NCI-H69 (cell line): ENCODE measurements at regions not wholly inside any gene's neighbourhood (a gene's known extent, or its start where the extent isn't known, plus 50 kb on each side); places are given as distances from the start of the nearest gene placed in this dataset.
A peak's percentile ranks its signal among the peaks of the same experiment; 100 is the strongest.

ENCODE experiments used
- DNase-seq: peaks from one replicate; lab custom pipeline; 2025; lab: John Stamatoyannopoulos, UW

DNA sequence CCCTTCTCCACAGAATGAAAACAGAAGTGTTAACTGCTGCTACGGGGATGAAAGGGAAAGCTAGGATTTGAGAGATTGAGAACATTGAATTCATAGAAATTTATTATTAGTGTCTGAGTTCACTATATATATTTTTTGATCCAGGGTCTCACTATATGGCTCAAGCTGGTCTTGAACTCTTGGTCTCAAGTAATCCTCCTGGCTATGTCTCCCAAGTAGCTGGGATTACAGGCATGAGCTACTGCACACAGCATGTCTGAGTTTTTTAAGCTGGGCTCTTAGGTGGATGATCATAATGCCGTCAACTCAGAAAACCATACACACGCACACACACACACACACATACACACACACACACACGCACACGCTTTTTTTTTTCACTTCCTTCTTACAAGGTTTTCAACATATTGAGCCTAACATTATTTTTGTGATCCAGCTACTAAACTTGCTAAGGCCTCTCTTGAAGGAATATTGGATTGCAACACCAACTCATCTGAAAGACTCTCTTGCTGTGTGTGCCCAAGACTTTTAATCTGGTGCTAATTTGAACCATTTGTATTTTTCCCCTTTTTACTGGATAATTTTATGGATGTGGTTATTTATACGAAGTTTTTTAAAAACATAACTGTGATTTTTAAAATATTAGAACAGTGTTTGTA lies 1045.4 kb downstream of the DTWD2 start:
- no peak for DNase-seq

DNA sequence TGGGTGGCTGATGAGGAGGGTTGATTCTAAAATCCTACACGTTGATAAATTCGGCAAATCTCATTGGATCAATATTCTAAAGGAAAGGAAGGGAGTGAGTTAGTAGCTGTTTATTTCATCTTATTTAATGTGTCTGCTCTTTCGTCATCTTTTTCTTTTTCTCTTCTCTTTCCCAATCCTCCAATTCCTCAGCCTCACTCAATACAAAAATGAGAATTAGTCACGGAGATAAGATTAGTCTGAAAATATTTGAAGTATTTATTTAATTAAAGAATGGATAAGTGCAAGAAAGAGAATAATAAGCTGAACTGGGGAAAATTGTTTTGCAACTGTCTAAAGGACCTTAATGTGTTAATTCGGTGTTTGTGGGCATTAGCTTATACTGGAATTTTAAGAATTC lies 1095.1 kb downstream of the DTWD2 start:
- DNase-seq: no peak

DNA sequence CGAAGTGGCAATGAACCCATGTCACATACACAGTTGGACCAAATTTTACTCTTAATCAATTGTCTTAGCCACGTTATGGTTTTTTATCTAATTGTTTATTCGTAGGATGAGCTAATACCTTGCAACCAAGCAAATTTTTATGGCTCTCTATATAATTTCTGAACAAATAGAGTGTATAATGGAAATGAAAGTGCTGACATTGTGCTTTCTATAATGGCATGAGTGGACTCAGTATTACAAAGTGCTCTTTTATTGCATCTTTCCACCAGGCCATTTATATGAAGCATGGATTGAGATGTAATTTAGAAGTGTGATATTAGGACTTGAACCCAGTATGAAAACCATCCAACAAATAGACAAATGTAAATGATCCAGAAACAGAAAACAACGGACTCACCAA lies 1096.0 kb downstream of the DTWD2 start:
- no peak for DNase-seq

DNA sequence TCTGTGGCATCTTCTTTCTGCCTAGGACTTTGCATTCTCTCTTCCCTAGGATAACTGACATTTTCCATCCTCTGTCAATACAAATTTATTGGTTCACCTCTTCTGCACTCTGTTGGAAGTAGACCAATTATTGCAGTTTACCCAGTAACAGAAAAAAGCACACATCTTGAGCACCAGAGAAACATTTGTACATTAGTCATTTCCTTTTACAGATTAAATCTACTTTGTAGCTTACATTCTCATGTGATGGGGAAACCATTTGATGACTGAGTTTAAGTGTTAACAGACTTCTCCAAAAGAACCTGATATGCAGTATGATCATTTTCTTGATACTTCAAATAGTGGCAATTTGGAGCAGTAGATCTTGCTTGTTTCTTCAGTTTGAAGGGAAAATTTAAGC lies 1098.8 kb downstream of the DTWD2 start:
- no peak for DNase-seq

DNA sequence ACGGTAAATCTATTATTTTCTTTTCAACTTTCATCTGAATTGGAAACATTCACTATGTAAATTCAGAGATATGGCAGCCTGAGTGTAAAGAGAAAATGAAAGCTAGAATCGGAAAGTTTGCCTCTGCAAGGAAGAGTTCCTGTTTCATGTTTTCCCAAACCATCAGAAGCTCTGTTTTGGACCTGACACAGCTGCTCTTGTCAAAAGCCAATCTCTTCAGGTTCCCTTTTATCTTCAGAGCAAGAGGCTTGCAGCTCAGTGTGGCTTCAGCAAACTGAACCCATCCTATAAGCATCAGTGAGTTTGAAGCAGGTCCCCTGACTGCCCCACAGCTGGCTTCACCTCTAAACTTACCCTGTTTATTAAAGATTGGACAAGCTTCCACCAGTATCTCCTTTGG lies 1099.7 kb downstream of the DTWD2 start:
- DNase-seq: no peak

DNA sequence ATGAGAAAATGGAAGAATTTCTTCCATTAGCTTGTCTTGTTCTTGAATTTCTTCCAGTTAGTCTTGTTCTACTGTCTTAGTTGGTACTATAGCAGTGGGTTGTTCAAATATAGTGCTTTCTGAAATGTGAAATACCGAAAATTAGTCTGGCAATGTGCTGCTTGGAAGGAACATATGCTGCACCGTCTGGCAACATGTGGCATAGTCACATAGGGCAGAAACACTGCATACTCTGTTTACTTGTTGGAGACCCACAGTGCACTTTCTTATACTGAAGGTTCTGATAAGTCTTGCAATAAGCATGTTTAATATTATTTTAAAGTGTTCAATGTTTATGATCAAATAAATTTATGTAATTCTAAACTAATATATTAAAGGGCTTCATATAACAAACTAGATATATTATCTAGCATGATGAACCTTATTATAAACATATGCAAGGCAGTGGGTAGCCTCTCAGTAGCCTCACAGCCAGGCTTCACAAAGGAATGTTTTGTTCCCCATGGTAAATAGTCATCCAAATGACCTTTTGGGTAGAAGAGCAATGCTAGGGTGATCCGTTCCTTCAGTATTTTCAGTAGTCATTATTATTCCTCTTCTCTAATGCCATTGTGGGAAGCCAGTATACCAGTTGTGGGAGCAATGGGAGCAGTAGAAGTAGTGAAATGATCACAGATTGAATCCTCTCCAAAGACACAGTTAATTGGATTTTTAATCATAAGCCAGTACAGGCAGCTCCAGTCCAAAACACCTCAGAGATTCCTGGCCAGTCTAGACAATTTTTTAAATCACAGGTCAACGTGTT lies 1106.7 kb downstream of the DTWD2 start:
- DNase-seq: peak; percentile 43

DNA sequence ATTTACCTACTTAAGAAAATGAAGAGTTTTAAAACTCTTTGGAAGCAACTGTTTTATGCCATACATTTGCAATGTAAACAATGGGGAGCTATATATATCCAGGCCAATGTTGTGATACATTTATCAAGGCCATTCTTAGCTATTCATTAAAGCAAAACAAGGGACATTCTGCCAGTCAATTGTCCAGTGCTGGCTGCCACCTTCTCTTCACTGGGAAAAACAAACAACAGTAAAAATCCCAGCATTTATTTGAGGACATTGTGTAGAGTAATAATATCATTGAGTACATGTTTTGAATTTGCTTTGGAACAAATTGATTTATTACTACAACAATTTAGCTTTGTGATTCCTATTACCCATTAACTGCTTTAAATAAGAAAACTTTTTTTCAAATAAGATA lies 1107.4 kb downstream of the DTWD2 start:
- peak; percentile 54 for DNase-seq

DNA sequence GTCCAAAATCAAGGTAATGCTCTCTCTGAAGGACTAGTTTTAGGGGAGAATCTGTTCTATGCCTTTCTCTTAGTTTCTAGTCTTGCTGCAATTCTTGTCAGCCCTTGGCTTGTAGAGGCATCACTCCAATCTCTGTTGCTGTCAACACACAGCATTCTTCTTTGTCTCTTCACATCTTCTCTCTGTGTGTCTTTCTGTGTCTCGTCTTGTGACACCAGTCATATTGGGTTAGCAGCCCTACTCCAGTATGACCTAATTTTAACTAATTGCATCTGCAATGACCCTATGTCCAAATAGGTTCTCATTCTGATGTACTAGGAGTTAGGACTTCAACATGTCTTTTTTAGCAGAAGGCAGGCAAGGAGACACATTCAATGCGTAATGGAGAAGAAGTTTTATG lies 1110.6 kb downstream of the DTWD2 start:
- DNase-seq: no peak

DNA sequence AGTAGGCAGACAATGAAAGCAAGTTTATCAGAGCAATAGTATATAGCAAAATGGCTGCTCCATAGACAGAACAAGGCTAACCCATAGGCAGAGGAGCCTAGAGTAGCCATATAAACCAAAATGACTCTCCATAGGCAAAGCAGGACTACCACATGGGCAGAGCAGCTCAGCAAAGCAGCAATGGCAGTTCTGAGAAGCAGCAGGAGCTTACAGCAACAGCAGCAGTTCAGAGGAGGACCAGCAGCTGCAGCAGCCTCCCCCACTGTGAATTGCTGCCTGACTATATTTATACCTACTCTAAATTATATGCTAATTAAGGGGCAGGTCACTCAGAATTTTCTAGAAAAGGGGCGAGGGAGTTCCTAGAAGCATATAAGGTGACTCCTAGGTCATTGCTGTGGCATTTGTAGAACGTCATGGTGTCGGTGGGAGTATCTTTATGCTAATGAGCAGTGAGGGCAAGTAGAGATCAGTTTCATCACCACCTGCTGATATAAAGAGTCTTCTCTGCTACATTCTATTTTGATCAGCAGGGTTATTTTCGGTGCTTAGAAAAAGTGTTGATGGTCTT lies 1115.5 kb downstream of the DTWD2 start:
- peak; percentile 83 for DNase-seq

DNA sequence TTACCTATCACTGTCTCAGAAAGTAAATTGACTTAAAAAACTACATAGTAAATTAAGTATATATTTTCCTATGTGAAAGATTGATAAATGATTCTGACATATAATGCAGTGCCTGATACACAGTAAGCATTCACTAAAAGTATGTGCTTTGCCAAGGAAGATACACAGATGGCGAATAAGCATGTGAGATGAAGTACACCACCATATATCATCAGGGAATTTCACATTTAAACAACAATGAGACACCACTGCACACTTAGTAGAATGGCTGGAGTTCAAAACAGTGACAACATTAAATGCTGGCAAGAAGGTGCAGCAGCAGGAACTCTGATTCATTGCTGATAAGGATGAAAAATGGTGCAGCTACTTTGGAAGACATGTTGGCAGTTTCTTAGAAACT lies 1118.8 kb downstream of the DTWD2 start:
- no peak for DNase-seq

DNA sequence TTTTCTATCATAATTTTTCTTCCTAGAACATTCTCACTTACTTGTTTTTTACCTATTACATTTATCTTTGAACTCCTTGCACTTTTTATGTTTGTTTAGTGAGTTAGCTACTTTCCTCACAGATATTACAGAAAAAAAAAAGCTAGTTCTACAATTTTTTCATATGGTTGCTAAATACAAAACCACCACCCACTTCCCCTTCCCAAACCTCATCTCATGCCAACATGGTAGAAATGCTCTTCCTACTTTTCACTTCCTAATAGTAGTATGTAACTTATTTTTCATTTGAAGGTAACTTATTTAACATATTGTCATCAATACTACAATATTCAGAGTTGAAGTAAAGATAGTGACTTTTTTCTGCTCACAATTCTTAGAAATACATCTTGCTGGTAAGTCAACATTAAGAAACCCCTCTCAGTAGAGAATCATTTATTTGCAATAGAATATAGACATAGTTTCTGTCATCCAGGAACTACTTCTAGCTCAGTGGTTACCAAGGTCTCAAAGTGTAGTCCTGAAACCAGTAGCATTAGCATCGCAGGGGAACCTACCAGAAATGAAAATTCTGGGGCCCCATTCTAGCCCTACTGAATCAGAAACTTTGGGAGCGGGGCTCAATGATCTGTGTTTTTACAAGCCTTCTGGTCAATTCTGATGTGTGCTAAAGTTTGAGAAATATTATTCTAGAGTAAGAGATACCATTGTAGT lies 1124.6 kb downstream of the DTWD2 start:
- no peak for DNase-seq

DNA sequence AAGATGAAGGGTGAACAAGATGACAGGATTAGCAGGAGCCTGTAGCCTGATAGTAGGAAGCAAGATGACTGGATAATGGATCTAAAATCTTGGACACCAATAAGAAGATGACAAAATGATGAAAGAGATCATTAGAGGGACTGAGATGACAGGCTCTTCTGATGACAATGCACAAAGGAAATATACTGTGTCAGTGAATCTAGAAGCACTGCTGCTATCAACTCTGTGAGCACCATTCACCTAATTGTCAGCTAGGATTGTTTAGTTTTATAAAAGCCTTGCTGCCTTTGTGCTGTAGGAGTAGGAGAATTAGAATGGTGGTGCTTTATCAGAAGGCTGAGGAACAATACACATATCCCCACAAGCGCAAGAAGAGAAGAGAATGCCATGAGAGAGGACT lies 1127.8 kb downstream of the DTWD2 start:
- no peak for DNase-seq

DNA sequence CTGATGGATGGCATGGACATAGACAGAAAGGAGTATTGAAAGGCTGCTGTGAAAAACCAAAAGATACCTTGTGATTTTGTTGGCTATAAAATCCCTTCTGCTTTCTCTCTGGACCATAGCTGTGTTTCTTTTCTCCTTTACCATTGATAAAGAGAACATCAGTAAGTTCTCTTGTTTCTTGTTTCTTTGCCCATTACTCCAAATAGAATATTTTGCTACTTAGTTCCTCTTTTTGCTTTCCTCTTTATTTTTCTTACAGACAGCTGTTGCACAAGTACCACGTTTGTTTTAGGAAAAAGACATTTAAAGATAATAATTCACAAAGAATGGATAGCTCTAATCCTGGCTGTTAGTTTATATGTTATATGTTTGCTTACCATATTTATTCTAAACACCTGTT lies 1129.2 kb downstream of the DTWD2 start:
- DNase-seq: no peak

DNA sequence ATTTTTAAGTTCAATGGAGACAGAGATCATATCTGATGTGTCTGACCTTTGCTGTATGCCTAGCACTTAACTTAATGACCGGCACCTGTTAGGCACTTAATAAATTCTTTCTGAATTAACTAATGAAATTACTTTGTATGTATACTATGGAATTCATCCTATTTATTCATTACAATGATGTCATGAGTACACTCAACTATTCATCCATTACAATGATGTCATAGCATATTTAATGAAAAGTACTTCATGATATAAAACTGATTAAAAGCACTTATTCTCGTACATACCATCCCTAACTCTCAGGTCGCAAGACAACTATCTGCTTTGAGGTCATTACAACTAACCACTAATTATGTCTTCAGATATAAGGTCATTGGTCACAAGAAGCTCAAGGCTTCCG lies 1131.6 kb downstream of the DTWD2 start:
- DNase-seq: no peak

DNA sequence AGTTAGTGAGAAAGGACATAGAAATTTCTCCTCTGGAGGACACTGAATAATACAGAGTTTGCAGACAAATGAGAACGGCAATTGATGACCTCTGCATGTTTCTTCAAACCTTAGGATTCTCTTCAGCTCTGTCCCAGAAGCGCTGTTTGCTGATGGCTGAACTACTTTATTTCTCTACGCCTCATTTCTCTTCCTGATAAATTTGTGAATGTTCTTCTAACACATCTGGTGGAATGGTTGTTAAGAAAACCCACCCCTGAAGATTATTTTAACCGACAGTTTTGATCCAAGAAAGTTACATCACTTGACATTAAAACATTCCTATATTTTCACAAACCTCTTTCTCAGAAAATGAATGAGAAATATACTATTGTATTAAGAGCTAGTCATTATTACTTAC lies 1150.6 kb downstream of the DTWD2 start:
- DNase-seq: no peak

DNA sequence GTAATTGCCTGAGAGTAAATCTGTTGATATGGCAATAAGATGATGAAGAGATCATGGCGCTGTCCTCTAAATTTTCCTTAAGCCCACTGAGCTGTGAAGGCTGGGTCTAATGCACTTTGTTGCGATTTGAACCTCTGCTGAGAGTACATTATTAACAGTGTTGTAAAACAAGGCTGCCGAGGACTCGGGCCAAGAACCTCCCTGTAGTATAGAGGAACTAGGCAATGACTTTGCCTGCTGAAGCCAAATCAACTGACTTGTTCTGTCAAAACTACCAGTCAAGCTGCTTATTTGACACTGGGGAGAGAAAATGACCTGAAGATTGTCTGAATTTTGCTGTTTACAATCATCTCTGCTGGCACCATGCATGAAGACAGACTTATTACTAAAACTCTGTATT lies 1154.7 kb downstream of the DTWD2 start:
- no peak for DNase-seq

DNA sequence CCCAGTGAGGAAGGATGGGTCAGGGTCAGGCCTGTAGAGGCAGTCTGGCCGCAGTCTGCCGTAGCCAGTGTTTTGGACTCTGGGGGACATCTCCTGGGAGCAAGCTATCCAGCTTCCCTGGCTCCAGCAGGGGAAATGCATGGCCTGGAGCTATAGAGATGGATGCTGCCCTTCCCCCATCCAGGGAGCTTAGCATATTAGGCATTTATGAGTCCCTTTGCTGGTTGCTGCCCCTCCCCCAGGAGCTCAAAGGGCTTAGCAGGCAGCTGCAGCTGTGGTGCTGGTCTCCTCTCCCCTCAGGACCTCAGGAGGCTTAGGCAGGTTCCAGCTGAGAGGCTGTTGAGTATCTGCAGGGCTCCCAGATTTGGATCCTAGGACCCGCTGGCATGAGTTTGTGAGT lies 1158.7 kb downstream of the DTWD2 start:
- DNase-seq: peak; percentile 36

DNA sequence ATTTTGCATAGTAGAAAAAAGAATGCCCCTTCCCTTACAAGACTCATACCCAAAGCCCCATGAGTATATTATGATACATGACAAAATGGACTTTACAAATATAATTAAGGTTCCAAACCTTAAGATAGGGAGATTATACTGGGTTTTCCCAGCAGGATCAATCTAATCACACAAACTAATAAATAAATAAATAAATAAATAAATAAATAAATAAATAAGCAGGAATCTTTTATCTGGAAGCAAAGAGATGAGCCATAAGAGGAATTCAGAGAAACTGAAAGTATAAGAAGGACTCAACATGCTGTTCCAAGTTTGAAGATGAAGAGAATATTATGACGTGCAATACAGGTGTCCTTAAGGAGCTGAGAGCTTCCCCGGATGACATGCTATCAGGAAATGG lies 1174.5 kb downstream of the DTWD2 start:
- DNase-seq: no peak

DNA sequence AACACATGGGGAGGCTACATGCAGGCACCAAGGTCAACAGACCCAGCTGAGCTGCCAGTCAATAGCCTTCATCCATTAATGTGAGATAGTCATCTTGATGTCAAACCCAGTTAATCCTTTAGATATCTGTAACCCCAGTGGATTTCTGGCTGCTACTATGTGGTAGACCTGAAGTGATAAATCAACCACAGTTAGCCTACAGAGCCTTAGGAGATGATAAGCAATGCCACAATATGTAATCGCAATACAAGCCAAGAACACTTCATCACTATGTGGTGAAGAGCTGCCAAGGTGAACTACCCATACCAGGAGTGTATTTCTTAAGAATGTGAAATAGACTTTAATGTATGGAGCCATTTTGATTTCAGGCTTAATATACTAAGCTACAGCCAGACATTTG lies 1175.5 kb downstream of the DTWD2 start:
- no peak for DNase-seq

DNA sequence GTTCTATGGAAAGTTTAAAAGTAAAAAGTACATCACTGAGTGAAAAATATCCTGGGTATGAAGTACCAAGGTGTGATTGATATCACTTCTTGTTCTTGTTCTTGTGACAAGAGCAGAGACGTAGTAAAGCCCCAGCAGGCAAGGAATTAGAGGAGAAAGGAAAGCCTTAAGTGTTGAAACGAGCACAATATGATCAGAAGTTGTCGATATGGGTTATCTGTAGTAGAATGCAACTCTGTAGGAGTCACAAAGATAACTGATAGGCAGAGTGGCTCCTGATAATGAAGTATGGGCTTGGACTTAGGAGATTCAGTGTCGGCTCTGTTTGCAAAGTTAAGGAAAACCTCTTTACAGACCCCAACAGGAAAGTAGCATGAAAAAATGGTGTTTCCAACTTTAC lies 1179.1 kb downstream of the DTWD2 start:
- no peak for DNase-seq

DNA sequence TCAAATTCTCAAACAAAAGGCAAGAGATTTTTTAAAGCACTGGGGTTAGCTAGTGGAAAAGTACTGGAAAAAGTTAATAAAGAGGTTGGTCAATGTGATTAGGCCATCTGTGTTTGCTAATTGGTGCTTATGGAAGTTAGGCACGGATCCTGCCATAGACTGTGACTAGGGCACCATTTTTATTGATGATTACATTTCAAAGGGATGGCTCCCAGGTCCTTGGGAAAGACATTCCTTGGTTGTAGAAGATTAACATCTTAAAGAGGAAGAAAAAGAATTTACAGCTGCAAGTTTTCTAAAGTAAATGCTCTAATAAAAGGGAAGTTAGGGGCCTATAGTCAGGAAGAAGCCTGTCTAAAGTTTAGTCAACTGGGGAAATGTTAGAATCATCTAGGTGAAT lies 1183.3 kb downstream of the DTWD2 start:
- no peak for DNase-seq

DNA sequence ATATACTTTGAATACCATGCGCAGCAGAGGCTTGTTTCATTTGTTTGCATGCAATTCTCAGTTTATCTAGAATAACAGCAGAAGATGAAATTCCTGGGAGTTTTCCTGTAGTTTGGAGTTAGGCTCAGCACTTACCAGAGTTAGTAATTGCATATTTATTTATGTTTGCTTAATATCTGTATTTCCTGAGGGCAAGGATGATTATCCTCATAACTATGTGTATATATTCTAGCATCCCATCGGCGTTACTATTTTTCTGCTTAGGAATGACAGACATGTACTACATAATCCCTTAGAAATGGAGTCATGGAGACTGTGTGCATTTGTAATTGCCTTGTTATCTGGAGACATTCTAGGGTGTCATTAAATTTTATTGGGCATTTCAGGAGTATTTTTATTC lies 1184.8 kb downstream of the DTWD2 start:
- peak; percentile 16 for DNase-seq

DNA sequence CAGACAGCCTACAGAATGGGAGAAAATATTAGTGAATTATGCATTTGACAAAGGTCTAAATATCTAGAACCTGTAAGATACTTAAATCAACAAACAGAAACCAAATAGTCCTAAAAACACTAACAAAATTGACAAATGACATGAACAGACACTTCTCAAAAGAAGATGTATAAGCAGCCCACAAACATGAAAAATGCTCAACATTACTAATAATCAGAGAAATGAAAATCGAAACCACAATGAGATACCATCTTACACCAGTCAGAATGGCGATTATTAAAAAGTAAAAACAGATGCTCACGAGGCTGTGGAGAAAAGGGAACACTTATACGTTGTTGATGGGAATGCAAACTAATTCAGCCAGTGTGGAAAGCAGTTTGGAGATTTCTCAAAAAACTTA lies 1186.8 kb downstream of the DTWD2 start:
- DNase-seq: no peak
